Hippocampal formation (tissue), 2 donors: ENCODE measurements at regions not wholly inside any gene's neighbourhood (a gene's known extent, or its start where the extent isn't known, plus 50 kb on each side); places are given as distances from the start of the nearest gene placed in this dataset.
"Not testable (repeated sequence)": the region's sequence is repeated elsewhere in the genome, so short reads cannot be mapped to it uniquely, and the experiment has no call there.

Experiments used
- DNase-seq, 2 donors: peaks; one replicate each; lab custom pipeline; 2025; lab: John Stamatoyannopoulos, UW

- no peak for DNase-seq
Measured at GRCh38 chr4:158122501-158122900, 50.3 kb downstream of the GASK1B start.

GRCh38 chr4:158121161-158121579 is 51.7 kb downstream of the GASK1B start:
- DNase-seq = no peak

GRCh38 chr4:158120645-158121151 is 52.1 kb downstream of the GASK1B start:
- not testable (repeated sequence) for DNase-seq

- DNase-seq = no peak
Measured at GRCh38 chr4:158112611-158113010, 60.2 kb downstream of the GASK1B start.

- DNase-seq = no peak
Measured at GRCh38 chr4:158111241-158111640, 61.6 kb downstream of the GASK1B start.

- DNase-seq = no peak
Measured at GRCh38 chr4:158102904-158103303, 69.9 kb downstream of the GASK1B start.

GRCh38 chr4:158099686-158100085 is 73.1 kb downstream of the GASK1B start:
- DNase-seq = no peak

- DNase-seq = no peak
Measured at GRCh38 chr4:158098802-158099201, 74.0 kb downstream of the GASK1B start.

- DNase-seq = no peak
Measured at GRCh38 chr4:158094413-158095134, 78.3 kb downstream of the GASK1B start.

GRCh38 chr4:158090323-158090722 is 82.5 kb downstream of the GASK1B start:
- DNase-seq = no peak

- DNase-seq = not testable (repeated sequence)
Measured at GRCh38 chr4:158089897-158090296, 82.9 kb downstream of the GASK1B start.

GRCh38 chr4:158080354-158080753 is 92.5 kb downstream of the GASK1B start:
- no peak for DNase-seq

GRCh38 chr4:158079661-158080060 is 93.2 kb downstream of the GASK1B start:
- no peak for DNase-seq

- DNase-seq = no peak
Measured at GRCh38 chr4:158077835-158078234, 95.0 kb downstream of the GASK1B start.

- DNase-seq = no peak
Measured at GRCh38 chr4:158074851-158075250, 98.0 kb downstream of the GASK1B start.

GRCh38 chr4:158071931-158072330 is 100.9 kb downstream of the GASK1B start:
- no peak for DNase-seq

GRCh38 chr4:158068068-158068467 is 104.8 kb downstream of the GASK1B start:
- no peak for DNase-seq

- no peak for DNase-seq
Measured at GRCh38 chr4:158067646-158068045, 105.2 kb downstream of the GASK1B start.

- DNase-seq = no peak
Measured at GRCh38 chr4:158065603-158066002, 107.2 kb downstream of the GASK1B start.

- DNase-seq = no peak
Measured at GRCh38 chr4:158065176-158065575, 107.6 kb downstream of the GASK1B start.

- no peak for DNase-seq
Measured at GRCh38 chr4:158056689-158057245, 116.1 kb downstream of the GASK1B start.

- DNase-seq = no peak
Measured at GRCh38 chr4:158055668-158056067, 117.2 kb downstream of the GASK1B start.

GRCh38 chr4:158053801-158054200 is 119.0 kb downstream of the GASK1B start:
- DNase-seq = no peak

GRCh38 chr4:158053086-158053485 is 119.7 kb downstream of the GASK1B start:
- DNase-seq = no peak
